GM13976 (cell line): ENCODE measurements at regions not wholly inside any gene's neighbourhood (a gene's known extent, or its start where the extent isn't known, plus 50 kb on each side); places are given as distances from the start of the nearest gene placed in this dataset.

ENCODE experiments used
- DNase-seq: peaks from one replicate; pipeline ENCODE4 v3.0.0; 2012; ENCODE audit warnings: low spot score
- CTCF ChIP-seq: IDR thresholded peaks from 2 replicates; pipeline ENCODE4 v1.5.1; 2012; ENCODE audit warnings: borderline replicate concordance, mild to moderate bottlenecking; ENCODE audit not compliant: insufficient read depth; ENCODE audit errors: extremely low read depth, missing control alignments, control extremely low read depth
- in situ Hi-C: fragments of 300-500 bp; cut with MboI; formaldehyde crosslinking; loops from one replicate; pipeline ENCODE4 v1.12.0; 2022; ENCODE audit warnings: low sequenced_read_pairs, mixed read lengths, inconsistent platforms; ENCODE audit not compliant: unreplicated experiment

DNA sequence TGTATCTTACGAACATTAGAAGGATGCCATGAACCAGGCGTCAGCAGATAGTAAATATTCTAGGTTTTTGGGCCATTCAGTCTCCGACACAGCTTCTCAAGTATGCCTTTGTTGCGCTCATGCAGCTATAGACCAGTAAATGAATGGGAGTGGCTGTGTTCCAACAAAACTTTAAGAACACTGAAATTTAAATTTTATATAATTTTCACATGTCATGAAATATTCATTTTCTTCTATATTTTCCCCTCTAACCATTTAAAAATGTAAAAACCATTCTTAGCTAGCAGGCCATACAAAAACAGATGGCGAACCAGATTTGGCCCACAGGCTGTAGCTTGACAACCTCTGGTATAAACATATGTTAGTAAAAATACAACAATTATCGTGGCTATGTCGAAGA is 151.8 kb upstream of the KIT start:
- no peak for DNase-seq
- no peak for TF ChIP-seq CTCF
- in situ Hi-C loops = no loop called here

GRCh38 chr4:54509057-54509456 is 148.7 kb upstream of the KIT start:
- no peak for TF ChIP-seq CTCF
- no peak for DNase-seq
- in situ Hi-C loops = no loop called here

- in situ Hi-C loops = no loop called here
- TF ChIP-seq CTCF = no peak
- no peak for DNase-seq
These were observed 144.6 kb upstream of the KIT start for GRCh38 chr4:54513204-54513603.

DNA sequence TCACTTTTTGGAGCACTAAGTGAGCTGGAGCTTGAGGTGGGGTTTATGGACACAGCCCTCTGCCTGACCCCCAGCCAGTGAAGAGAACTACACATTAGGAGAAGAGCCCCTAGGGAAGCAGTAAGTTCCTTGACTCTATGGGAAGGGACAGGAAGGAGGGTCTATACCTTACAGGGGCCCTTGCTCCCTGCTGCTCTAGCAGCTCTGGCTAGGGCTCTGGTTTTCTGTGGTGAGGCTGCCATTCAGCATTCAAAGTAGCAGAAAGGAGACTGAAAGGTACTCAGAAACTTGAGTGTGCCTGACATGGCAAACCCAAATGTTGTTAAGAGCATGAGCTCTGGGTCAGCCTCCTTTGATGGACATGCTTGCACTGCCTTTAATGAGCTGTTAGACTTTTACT is 144.0 kb upstream of the KIT start:
- no peak for TF ChIP-seq CTCF
- in situ Hi-C loops = no loop called here
- DNase-seq = no peak

DNA sequence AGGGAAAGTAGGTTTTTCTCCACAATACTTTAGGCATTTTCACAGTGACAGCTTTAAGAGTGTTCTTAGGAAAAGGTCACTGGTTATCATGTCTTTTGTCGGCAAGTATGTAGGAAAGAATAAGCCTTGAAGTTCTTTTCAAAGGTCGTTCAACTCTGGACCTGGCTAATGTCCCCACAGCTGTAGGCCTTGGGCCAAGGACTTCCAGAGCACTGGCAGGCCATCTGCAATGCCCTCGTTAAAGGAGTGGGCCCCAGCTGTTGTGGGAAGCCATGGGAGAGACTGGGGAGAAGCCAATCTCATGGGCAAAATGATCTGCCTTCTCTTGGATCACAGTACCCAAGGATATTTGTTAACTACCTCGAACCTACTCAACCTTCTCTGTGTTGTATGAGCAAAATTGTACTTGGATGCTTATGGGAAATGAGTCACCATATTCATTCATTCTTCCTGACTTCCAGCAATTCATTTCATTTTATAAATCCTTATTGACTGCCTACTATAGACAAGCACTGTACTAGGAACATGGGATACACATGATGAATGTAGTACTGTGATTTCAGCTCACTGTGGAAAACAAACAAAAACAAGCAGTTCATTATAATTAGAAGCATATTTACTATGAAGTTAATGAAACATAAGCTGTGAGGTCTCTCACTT is 141.1 kb upstream of the KIT start:
- DNase-seq = no peak
- no peak for TF ChIP-seq CTCF
- in situ Hi-C loops = no loop called here

GRCh38 chr4:54517781-54518444 is 139.8 kb upstream of the KIT start:
- no peak for DNase-seq
- no peak for TF ChIP-seq CTCF
- in situ Hi-C loops = no loop called here
